SK-N-SH treated with all-trans-retinoic acid at 6 μM for 48 hours (cell line): ENCODE measurements at regions not wholly inside any gene's neighbourhood (a gene's known extent, or its start where the extent isn't known, plus 50 kb on each side); places are given as distances from the start of the nearest gene placed in this dataset.

Experiments
- ISL1 ChIP-seq: fragments of 250-450 bp; sonication (Bioruptor Pico); IDR thresholded peaks from 2 replicates; pipeline ENCODE4 v2.1.2; 2022; ENCODE audit warnings: mild to moderate bottlenecking, moderate library complexity
- SNAI2 ChIP-seq: fragments of 250-450 bp; sonication (Bioruptor Pico); IDR thresholded peaks from 2 replicates; pipeline ENCODE4 v1.5.0; 2020; ENCODE audit warnings: mild to moderate bottlenecking, moderate library complexity
- TOX ChIP-seq: fragments of 250-450 bp; sonication (Bioruptor Pico); IDR thresholded peaks from 2 replicates; pipeline ENCODE4 v1.8.0; 2021; ENCODE audit warnings: mild to moderate bottlenecking, moderate library complexity, borderline replicate concordance
- ZFP3 ChIP-seq: fragments of 250-450 bp; sonication (Bioruptor Pico); IDR thresholded peaks from 2 replicates; pipeline ENCODE4 v1.5.0; 2020; ENCODE audit warnings: mild to moderate bottlenecking, moderate library complexity
- ZNF8 ChIP-seq: fragments of 450-650 bp; formaldehyde crosslinking; IDR thresholded peaks from 2 replicates; pipeline ENCODE4 v1.5.0; 2020; ENCODE audit warnings: mild to moderate bottlenecking, moderate library complexity

DNA sequence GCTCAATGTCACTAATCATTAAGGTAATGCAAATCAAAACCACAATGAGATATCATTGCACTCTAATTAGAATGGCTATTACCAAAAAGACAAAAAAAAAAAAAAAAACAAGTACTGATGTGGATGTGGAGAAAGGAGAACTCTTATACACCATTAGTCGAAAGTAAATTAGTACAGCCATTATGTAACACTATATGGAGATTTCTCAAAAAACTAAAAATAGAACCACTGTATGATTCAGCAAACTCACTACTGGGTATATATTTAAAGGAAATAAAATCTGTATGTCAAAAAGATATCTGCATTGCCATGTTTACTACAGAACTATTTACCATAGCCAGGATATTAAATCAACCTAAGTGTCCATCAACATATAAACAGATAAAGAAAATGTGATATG, 265.4 kb upstream of the ARHGAP20 start:
- TF ChIP-seq ZFP3 (CRISPR knock-in tag) (no peak), TOX (no peak), ISL1 (CRISPR knock-in tag) (no peak), SNAI2 (no peak), ZNF8 (CRISPR knock-in tag) (no peak)
